AG04449 (cell line): ENCODE measurements at regions not wholly inside any gene's neighbourhood (a gene's known extent, or its start where the extent isn't known, plus 50 kb on each side); places are given as distances from the start of the nearest gene placed in this dataset.
A peak's percentile ranks its signal among the peaks of the same experiment; 100 is the strongest.

ENCODE experiments used
- CTCF ChIA-PET: fragments of 350-600 bp; formaldehyde crosslinking; extraction: SDS; loops from one replicate; lab custom pipeline; 2021; ENCODE audit warnings: antibody characterized with exemption; lab: Yijun Ruan, JAX
- POLR2A ChIA-PET: fragments of 400-600, 350-600 bp; formaldehyde crosslinking; extraction: SDS; loops from one replicate; lab custom pipeline; 2020; ENCODE audit warnings: antibody characterized with exemption, inconsistent platforms; lab: Yijun Ruan, JAX
- DNase-seq: peaks from one replicate; pipeline ENCODE4 v3.0.0-alpha.2; 2010; ENCODE audit warnings: low read depth, low spot score
- H3K4me3 ChIP-seq: 2 replicates; pipeline ENCODE4 v1.5.1; 2011; ENCODE audit warnings: low read depth, mild to moderate bottlenecking, control low read depth, low read length
- CTCF ChIP-seq: IDR thresholded peaks from one replicate; pipeline ENCODE4 v1.5.1; 2011; ENCODE audit warnings: mild to moderate bottlenecking, moderate library complexity, low read length, control low read depth, inconsistent platforms; ENCODE audit not compliant: insufficient read depth; ENCODE audit errors: missing control alignments

GRCh38 chr5:97529354-97529985 is 346.4 kb upstream of the RIOK2 start:
- no peak for TF ChIP-seq CTCF
- CTCF ChIA-PET: interaction anchor here (7.0 kb wide), 1 partner anchor 298 kb away, joined by 67 read pairs; no protein-coding TSS in a partner anchor
- H3K4me3 ChIP-seq: no peak overlapping the region
- POLR2A ChIA-PET: interaction anchor here (1.3 kb wide), 1 partner anchor 25 kb away, joined by 3 read pairs; no protein-coding TSS in a partner anchor
- no peak for DNase-seq

GRCh38 chr5:97531549-97531948 is 348.5 kb upstream of the RIOK2 start:
- ChIA-PET CTCF (interaction anchor here (1.7 to 7.0 kb wide), 3 partner anchors 15 to 300 kb away, joined by 3 to 67 read pairs (median 29); no protein-coding TSS in a partner anchor), POLR2A (no interaction called here)
- TF ChIP-seq CTCF: no peak
- no peak overlapping the region for H3K4me3 ChIP-seq
- DNase-seq: no peak

GRCh38 chr5:97534166-97534565 is 351.1 kb upstream of the RIOK2 start:
- peak; percentile 77 for DNase-seq
- CTCF ChIA-PET: interaction anchor here (0.5 to 7.0 kb wide), 55 partner anchors 8 to 1292 kb away, joined by 3 to 67 read pairs (median 3); partner anchors contain the start of genes ERAP2 and RIOK2
- H3K4me3 ChIP-seq: no peak overlapping the region
- TF ChIP-seq CTCF: peak; percentile 66
- POLR2A ChIA-PET: interaction anchor here (0.6 to 0.9 kb wide), 2 partner anchors 20 to 21 kb away, joined by 3 read pairs; no protein-coding TSS in a partner anchor

GRCh38 chr5:97536683-97537082 is 353.6 kb upstream of the RIOK2 start:
- ChIA-PET POLR2A (no interaction called here), CTCF (no interaction called here)
- no peak for TF ChIP-seq CTCF
- no peak overlapping the region for H3K4me3 ChIP-seq
- no peak for DNase-seq

- ChIA-PET POLR2A (no interaction called here), CTCF (no interaction called here)
- no peak for DNase-seq
- H3K4me3 ChIP-seq: no peak overlapping the region
- no peak for TF ChIP-seq CTCF
Observed at GRCh38 chr5:97538912-97539311, 355.9 kb upstream of the RIOK2 start.

- CTCF ChIA-PET: interaction anchor here (1.3 kb wide), 1 partner anchor 8 kb away, joined by 5 read pairs; no protein-coding TSS in a partner anchor
- DNase-seq: no peak
- no peak overlapping the region for H3K4me3 ChIP-seq
- no peak for TF ChIP-seq CTCF
- POLR2A ChIA-PET: no interaction called here
Observed at GRCh38 chr5:97541864-97542263, 358.8 kb upstream of the RIOK2 start.
